WI38 (cell line): ENCODE measurements at regions not wholly inside any gene's neighbourhood (a gene's known extent, or its start where the extent isn't known, plus 50 kb on each side); places are given as distances from the start of the nearest gene placed in this dataset.

Source experiments
- H3K4me3 ChIP-seq: 2 replicates; pipeline ENCODE4 v1.5.1; 2011; ENCODE audit warnings: low read depth, mild to moderate bottlenecking, control low read depth, low read length
- CTCF ChIP-seq: IDR thresholded peaks from 2 replicates; pipeline ENCODE4 v1.5.1; 2012; ENCODE audit warnings: low read depth, mild to moderate bottlenecking, control low read depth, low read length

DNA sequence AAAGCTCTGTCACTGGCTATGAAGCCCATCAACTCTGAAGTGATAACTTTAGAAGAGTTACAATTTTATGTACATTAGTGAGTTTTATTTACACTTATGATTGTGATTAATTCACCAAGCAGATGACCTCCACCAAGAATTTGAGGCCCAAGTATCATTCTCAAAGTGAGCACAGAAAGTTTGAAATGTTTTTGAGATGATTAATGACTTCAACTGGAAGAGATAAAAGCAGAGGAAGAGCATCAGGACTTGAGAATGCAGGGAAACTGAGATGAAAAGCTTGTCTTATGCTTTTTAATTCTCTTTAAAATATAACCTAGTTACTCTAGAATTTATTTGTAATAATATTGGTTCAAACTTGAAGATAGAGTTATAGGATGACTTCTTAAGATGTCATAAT is 112.8 kb upstream of the H2AZ1 start:
- no peak overlapping the region for H3K4me3 ChIP-seq
- TF ChIP-seq CTCF: no peak

GRCh38 chr4:100061835-100062234 is 111.8 kb upstream of the H2AZ1 start:
- TF ChIP-seq CTCF: no peak
- H3K4me3 ChIP-seq: no peak overlapping the region

DNA sequence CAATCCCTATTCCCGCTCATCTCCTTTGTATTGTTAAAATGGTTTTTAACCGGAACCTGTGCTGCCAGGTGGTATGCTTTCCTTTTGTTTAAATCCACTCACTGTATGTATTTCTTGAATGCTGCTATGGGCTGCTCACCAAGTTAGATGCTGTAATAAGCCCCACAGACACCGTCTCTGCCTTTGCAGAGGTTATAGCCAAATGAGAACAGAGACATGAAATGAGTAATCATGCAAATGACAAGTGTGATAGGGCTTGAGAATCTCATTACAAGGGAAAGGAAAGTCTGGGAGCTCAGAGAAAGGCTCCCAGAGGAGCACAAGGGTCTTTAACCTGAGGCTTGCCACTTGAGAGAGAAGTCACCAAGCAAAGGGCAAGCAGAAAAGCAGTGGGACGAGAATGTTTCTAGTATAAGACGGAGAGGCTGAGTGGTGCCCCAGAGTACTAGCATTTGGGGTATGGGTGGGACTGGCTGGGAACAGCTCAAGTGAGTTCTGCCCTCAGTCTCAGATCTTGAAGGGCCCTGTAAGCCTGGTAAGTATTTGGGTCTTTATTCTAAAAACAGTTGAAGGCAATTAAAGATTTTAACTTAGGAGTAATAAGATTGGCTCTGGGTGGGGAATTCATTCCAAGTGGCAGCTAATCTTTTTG is 110.8 kb upstream of the H2AZ1 start:
- H3K4me3 ChIP-seq: no peak overlapping the region
- TF ChIP-seq CTCF: no peak

DNA sequence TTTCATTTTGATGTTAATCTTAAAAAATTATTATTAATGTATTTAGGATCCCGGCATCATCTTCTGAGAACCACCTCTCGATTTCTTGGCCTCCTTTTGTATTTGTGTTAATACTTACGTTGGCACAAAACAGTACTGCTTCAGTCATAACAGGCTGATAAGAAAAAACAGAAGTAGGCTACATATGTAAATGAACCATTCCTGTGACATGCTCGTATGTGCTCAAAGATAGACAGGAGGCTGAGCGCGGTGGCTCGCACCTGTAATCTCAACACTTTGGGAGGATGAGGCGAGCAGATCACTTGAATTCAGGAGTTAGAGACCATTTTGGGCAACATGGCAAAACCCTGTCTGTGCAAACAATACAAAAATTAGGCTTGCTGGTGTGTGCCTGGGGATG is 109.4 kb upstream of the H2AZ1 start:
- TF ChIP-seq CTCF: no peak
- no peak overlapping the region for H3K4me3 ChIP-seq

DNA sequence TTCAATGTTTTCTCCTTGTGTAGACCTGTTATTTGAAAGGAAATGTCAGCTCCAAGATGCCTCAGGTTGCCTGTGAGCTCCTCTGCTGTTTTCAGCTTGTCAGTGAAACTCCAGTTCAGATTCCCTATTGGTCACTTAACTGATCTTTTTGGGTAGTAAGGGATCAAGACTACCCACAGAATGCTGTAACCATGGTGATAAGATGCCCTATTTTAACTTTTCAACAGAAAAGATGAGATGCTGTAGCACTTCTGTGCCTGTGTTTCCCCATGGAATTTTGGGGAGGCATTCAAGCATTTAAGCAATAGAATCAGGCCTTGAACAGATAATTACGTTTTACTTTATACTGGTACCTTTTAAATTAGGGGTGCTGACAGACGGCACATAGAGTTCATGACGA is 106.6 kb upstream of the H2AZ1 start:
- no peak for TF ChIP-seq CTCF
- H3K4me3 ChIP-seq: no peak overlapping the region

GRCh38 chr4:100054071-100054470 is 104.0 kb upstream of the H2AZ1 start:
- TF ChIP-seq CTCF: no peak

GRCh38 chr4:100049872-100050271 is 99.8 kb upstream of the H2AZ1 start:
- TF ChIP-seq CTCF: no peak
- no peak overlapping the region for H3K4me3 ChIP-seq

More at GRCh38 chr4:100054071-100054470, 104.0 kb upstream of the H2AZ1 start:
- no peak overlapping the region for H3K4me3 ChIP-seq
